HG02763 (cell line): ENCODE measurements at regions not wholly inside any gene's neighbourhood (a gene's known extent, or its start where the extent isn't known, plus 50 kb on each side); places are given as distances from the start of the nearest gene placed in this dataset.

ENCODE experiments used
- ATAC-seq: cut with Tn5 transposase; IDR thresholded peaks from one replicate; pipeline ENCODE4 v1.9.1; 2021; ENCODE audit warnings: mild to moderate bottlenecking, moderate library complexity; ENCODE audit not compliant: unreplicated experiment

- ATAC-seq = no peak
These were observed 389.3 kb downstream of the BMP4 start for GRCh38 chr14:53567236-53567780.

GRCh38 chr14:53564870-53565269 is 391.8 kb downstream of the BMP4 start:
- no peak for ATAC-seq

GRCh38 chr14:53563628-53564027 is 393.0 kb downstream of the BMP4 start:
- ATAC-seq = no peak

GRCh38 chr14:53553221-53553620 is 400.1 kb upstream of the DDHD1 start:
- ATAC-seq = no peak

- ATAC-seq = no peak
These were observed 398.7 kb upstream of the DDHD1 start for GRCh38 chr14:53551862-53552261.

DNA sequence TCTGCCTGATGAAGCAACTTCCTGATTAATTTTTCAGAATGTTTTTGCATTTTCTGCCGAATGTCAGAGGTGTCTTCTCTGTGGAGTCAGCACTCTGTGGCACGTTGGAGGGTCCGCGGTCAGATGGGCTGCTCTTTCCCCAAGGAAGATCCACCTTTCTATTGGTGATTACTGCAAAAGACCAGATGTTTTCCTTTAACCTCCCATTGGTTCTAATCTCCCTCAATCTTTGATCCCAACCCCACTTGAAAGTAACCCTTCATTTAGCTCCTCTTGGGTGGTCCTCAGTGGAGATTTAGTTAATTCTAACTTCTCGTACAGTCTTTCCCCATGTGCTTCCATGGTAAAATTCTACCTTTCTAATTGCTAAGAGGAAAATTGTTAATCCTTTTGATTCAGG is 397.7 kb upstream of the DDHD1 start:
- ATAC-seq = no peak

GRCh38 chr14:53549956-53550355 is 396.8 kb upstream of the DDHD1 start:
- no peak for ATAC-seq

- ATAC-seq = no peak
These were observed 394.5 kb upstream of the DDHD1 start for GRCh38 chr14:53547593-53547992.

DNA sequence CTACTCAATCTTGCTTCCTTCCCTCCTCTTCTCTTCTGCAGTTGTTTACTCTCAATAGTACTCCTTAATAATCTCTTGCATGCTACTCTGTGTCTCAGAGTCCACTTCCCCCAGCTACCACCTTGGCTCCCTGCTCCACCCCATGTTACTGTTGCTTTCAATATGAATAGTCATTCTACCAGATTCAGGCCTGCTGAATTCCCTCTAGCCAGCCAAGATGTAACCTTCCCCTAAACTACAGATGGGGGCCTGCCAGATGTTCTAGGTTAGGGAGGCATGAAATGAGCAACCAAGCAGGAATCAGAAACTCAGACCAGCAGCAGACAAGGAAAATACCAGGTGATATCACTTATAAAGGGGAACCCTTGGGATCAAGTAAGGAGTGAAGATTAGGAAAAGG is 392.1 kb upstream of the DDHD1 start:
- peak; percentile 57 for ATAC-seq

DNA sequence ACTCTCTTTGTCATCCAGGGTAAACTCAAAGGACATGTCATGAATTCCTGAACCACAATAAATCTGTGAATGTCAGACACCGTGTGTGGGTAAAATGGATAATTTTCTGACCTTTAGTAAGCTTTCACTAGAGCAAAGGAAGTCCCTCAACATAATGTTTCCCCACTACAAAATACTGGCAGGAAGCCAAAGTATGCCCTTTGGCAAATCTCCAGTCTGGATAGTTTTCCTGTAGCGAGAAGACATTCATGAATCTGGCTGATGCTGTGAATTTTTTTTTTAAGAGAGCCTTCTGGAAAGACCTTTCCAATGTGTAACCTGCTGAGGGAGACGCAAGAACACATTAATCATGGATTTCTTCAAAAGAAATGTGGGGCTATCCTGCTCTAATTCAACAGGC is 389.6 kb upstream of the DDHD1 start:
- ATAC-seq = no peak

- ATAC-seq = no peak
These were observed 388.3 kb upstream of the DDHD1 start for GRCh38 chr14:53541411-53541810.

- no peak for ATAC-seq
These were observed 386.5 kb upstream of the DDHD1 start for GRCh38 chr14:53539489-53540126.

DNA sequence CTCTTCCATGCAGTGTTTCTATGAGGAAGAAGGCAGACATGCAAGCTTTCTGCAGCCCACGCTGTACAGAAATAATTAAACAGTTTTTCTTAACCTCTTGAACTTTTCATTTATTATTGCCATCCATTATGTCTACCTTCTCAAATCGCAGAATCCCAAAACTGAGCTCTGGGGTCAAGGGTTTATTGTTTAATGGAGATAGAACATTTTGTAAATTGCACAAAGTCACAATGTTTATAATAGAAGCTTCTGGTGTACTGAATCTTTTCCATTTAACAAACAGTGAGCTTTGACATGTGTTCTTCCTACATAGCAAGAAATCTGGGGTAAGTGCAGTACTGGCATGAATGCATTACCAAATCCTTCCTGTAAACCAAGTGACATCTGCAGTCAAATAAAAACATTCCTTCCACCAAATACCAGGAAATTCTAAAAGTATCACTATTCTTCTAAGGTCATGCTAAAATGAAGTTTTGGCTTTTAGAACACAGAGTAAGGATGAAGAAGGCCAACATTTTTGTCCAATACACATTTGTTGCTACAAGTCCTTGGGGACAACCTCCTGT is 385.3 kb upstream of the DDHD1 start:
- ATAC-seq = no peak

DNA sequence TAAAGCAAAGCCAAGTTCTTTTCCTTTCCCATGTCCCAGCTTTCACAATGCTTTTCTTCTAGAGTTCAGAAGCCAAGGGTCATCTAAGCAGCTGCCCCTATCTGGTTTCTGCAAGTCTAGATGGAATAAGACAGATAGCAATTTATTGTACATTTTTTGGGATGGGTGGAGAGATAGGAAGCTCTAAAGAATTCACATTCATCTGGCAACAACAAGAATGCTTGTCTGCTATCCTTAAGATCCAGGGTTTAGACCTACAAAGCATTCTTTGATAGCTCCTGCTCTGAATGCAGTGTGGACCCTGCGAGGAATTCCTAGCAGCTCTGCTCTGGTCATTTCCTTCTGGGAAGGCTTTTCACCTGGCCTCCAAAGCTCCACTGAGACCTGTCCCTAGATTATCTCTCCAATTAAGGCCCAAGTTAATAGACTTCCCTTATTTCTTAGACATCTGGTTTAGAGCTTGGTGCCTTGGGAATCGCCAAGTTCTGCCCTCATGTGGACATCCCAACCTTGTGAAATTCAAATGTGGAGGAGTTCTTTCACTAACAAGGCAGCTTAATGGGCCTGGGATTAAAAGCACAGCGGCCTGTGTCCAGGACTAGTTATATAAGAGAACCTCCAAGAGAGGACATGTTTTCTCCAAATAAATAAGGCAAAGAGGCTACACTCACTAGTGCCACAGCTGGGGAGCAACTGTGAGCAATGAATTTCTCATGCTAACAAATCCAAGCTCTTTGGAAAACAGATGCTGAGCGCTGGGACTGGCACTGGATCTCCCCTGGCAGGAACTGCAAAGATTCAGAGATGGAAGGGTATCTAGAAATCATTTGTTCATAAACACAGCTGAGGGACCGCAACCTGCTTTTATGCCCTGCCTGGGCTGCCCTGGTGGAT is 384.5 kb upstream of the DDHD1 start:
- no peak for ATAC-seq

GRCh38 chr14:53536446-53536845 is 383.3 kb upstream of the DDHD1 start:
- ATAC-seq = no peak

DNA sequence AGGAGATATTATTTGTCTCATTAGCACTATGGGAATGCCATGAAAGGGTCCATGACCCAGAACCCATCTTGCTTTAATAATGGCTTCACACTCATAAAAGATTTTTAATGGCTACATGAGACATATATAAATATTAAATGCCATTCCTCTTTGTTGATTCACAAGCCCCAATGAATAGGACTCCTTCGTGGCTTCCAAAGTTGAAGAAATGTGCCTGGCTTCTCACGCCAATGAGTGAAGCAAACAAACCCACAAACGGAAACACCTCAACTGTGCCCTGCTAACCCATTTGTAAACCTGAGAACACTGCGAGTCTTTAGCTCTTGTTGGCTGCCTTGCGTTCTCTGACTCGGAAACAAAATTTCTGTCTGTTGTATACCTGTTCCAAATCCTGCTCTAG is 381.7 kb upstream of the DDHD1 start:
- no peak for ATAC-seq

DNA sequence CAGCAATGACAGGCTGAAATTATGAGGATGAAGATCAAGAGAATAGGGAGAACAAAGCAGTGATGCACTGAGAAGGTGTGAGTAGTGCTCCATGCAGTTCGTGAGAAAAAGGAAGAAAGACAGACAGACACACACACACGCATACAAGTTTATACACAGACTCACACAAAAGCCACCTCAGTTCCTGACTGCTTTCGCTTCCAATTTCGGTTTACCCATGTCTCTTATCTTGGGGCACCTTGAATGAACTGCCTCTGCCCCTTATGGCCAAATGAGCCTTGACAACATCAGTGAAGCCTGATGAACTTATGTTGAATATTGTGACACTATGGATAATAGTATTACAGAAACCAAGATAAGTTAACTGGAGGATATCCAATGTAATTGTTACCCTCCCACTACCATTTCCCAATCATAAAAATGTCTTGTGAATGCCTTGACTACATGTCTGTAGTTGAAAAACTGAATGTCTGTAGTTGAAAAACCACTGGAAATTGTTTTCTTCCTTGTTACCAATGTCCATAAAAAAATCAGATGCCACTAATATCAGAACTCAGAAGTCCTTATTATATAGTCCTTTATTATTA is 380.4 kb upstream of the DDHD1 start:
- no peak for ATAC-seq

DNA sequence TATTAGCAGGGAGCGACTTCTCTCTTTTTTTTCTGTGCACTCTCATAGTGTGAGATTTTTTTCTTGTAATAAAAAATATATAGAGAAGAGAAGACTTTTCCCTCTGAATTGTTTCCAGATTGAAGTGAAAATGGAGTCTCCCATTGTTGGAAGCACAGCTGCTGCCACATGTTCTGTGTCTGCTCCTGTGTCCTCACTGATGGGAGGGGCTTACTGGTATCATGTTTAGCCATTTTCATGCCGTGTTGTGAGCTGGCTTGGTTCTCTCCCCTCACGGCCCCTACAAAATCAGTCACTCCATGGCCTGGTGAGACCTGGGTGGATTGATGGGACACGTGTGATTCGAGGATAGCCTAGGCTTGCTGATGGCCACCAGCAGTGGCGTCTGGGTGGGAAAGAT is 379.7 kb upstream of the DDHD1 start:
- ATAC-seq = no peak

- ATAC-seq = no peak
These were observed 378.6 kb upstream of the DDHD1 start for GRCh38 chr14:53531730-53532129.

DNA sequence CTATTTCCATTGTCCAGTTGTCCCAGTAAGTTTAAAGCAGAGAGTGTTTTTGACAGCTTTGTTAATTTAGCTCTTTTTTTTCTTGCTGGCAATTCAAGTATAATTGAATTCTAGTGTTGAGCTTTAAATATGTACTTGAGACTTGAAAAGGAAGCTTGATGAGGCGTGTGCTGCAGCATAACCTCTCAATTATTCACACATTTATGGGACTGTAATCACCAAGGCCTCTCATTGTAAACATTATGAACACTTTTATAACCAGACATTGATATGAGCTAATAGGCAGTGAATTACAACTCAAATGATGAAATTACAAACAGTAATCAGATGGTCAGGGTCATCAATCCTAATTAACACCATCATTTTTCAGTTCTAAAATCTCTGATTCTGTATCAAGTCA is 378.0 kb upstream of the DDHD1 start:
- no peak for ATAC-seq

- no peak for ATAC-seq
These were observed 376.4 kb upstream of the DDHD1 start for GRCh38 chr14:53529519-53529918.
